ENCODE measurements at regions not wholly inside any gene's neighbourhood (a gene's known extent, or its start where the extent isn't known, plus 50 kb on each side); places are given as distances from the start of the nearest gene placed in this dataset.

DNA sequence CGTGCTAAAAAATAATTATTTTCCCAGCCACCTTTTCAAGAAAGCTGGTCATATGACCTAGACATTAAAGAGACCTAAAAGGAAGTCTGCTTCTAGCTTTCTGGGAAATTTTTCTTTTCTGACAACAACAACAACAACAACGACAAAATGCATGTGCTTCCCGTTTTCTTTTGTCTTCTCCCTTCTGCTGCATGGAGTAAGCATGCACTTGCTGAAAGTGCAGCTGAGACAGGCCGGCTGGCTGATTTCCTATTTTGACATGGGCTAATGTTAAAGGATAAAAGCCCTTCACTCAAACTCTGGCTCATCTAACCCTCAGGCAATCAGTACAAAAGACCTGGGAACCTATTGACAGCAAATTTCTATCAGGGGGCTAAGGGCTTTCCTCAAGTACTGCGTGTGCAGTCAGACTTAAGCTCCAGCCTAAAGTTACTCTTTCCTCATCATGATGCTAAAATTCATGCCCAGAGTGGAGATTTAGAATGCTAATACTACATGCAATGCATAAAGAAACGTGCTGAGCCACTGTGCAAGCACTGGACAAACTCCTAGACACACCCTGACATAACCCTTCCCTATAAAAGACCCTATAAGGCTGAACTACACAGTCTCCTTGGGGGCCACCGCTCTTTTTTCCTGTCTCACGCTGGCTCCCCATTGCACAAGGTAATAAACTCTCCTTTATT, 811.1 kb downstream of the UQCRFS1 start:
- no peak overlapping the region for H3K27ac ChIP-seq (ENCODE audit: low read depth, low read length)
- H3K4me3 ChIP-seq (ENCODE audit: low read length in 3 of 3): no peak overlapping the region
- no peaks in the 10 kb centered on the region for H3K36me3 ChIP-seq (ENCODE audit: control insufficient read depth in 3 of 3, insufficient read depth in 3 of 3, low read length in 3 of 3)
- no peak overlapping the region for H3K9ac ChIP-seq (ENCODE audit: low read depth in 1 of 3, low read length in 3 of 3)
- H3K27me3 ChIP-seq (ENCODE audit: control insufficient read depth in 3 of 3, insufficient read depth in 3 of 3, low read length in 3 of 3): peaks cover 14 to 23% (median 15%) of the 10 kb centered on the region in 3 donors
- H3K4me1 ChIP-seq (ENCODE audit: control insufficient read depth in 3 of 3, insufficient read depth in 3 of 3, low read length in 3 of 3): peaks cover 0 to 4% (median 3%) of the 10 kb centered on the region in 3 donors
- H3K9me3 ChIP-seq (ENCODE audit: control insufficient read depth in 3 of 3, low read length in 3 of 3): peaks cover 0 to 2% (median 0%) of the 10 kb centered on the region in 3 donors

DNA sequence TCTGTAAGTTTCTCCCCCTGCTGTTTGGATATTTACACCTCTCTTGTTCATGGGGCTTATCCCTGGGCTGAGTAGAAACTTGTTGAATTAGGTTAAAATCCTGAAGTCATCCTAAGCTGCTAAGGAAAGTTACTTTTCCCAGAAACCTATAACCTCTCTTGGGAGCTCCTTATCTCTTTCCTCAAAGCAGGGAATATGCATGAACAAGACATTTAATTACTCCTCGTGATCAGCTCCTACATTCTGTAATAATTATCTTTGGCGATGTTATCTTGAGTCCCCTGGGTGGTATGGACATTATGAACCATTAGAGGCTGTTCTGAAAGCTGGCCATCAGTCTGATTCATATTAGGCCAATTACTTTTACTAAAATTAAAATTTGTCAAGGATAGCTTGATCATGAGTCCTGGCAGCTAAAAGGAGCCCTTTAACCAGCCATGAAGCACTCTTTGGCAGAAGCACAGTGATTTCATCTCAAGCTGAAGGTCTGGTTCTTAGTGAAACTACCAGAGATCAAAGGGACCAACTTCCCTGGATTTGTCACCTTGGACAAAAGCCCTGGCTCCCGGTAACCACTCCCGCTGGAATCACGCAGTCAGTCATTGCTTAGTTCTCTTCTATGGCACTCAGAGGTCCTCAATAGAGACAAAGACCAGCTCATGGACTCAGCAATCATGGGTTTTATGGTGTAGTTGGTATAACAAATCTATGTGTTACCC, 811.8 kb downstream of the UQCRFS1 start:
- H3K27me3 ChIP-seq (ENCODE audit: control insufficient read depth in 3 of 3, insufficient read depth in 3 of 3, low read length in 3 of 3): peaks cover 14 to 28% (median 15%) of the 10 kb centered on the region in 3 donors
- peaks cover 0 to 4% (median 3%) of the 10 kb centered on the region in 3 donors for H3K4me1 ChIP-seq (ENCODE audit: control insufficient read depth in 3 of 3, insufficient read depth in 3 of 3, low read length in 3 of 3)
- no peaks in the 10 kb centered on the region for H3K36me3 ChIP-seq (ENCODE audit: control insufficient read depth in 3 of 3, insufficient read depth in 3 of 3, low read length in 3 of 3)
- H3K9ac ChIP-seq (ENCODE audit: low read depth in 1 of 3, low read length in 3 of 3): no peak overlapping the region
- H3K27ac ChIP-seq (ENCODE audit: low read depth, low read length): no peak overlapping the region
- no peak overlapping the region for H3K4me3 ChIP-seq (ENCODE audit: low read length in 3 of 3)
- peaks cover 0 to 2% (median 0%) of the 10 kb centered on the region in 3 donors for H3K9me3 ChIP-seq (ENCODE audit: control insufficient read depth in 3 of 3, low read length in 3 of 3)

DNA sequence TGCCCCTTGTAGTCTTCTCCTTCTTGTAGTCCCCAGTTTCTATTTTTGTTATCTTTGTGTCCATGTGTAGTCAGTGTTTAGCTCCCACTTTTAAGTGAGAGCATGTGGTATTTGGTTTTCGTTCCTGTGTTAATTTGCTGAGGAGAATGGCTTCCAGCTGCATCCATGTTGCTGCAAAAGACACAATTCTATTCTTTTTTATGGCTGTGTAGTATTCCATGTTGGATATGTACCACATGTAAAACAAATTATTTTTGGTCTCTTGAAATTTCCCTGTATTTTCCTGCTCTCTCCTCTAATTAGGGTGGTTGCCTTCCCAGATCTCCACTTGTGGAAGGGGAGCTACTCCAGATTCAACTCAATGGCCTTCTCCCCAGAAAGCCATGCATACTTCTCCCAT, 813.8 kb downstream of the UQCRFS1 start:
- Histone ChIP-seq H3K9ac (ENCODE audit: low read depth in 1 of 3, low read length in 3 of 3) (no peak overlapping the region), H3K36me3 (ENCODE audit: control insufficient read depth in 3 of 3, insufficient read depth in 3 of 3, low read length in 3 of 3) (no peaks in the 10 kb centered on the region), H3K27ac (ENCODE audit: low read depth, low read length) (no peak overlapping the region), H3K9me3 (ENCODE audit: control insufficient read depth in 3 of 3, low read length in 3 of 3) (peaks cover 0 to 2% (median 0%) of the 10 kb centered on the region in 3 donors), H3K27me3 (ENCODE audit: control insufficient read depth in 3 of 3, insufficient read depth in 3 of 3, low read length in 3 of 3) (peaks cover 8 to 20% (median 9%) of the 10 kb centered on the region in 3 donors), H3K4me1 (ENCODE audit: control insufficient read depth in 3 of 3, insufficient read depth in 3 of 3, low read length in 3 of 3) (peaks cover 0 to 3% (median 0%) of the 10 kb centered on the region in 3 donors), H3K4me3 (ENCODE audit: low read length in 3 of 3) (no peak overlapping the region)

DNA sequence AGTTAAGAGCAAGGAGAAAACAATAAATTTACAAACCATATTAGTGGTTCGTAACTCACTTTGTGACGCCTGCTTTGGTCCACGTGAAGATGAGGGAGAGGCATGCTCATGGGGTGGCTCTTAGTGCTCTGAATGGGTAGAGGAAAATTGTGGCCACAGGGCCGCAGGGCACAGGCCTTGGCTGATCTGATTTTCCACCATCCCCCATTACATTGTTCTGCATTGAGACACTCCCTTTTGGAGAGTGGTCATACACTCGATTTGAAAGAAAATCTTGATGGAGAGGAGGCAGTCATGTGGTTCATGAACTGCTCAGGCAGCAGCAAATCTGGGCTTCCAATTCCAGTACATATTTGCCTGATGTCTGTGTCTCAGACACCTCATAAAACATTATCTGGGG, 815.2 kb downstream of the UQCRFS1 start:
- H3K36me3 ChIP-seq (ENCODE audit: control insufficient read depth in 3 of 3, insufficient read depth in 3 of 3, low read length in 3 of 3): no peaks in the 10 kb centered on the region
- H3K9me3 ChIP-seq (ENCODE audit: control insufficient read depth in 3 of 3, low read length in 3 of 3): peaks cover 0 to 2% (median 0%) of the 10 kb centered on the region in 3 donors
- H3K27ac ChIP-seq (ENCODE audit: low read depth, low read length): no peak overlapping the region
- H3K27me3 ChIP-seq (ENCODE audit: control insufficient read depth in 3 of 3, insufficient read depth in 3 of 3, low read length in 3 of 3): peaks cover 0 to 11% (median 0%) of the 10 kb centered on the region in 3 donors
- H3K4me3 ChIP-seq (ENCODE audit: low read length in 3 of 3): no peak overlapping the region
- peaks cover 0 to 3% (median 0%) of the 10 kb centered on the region in 3 donors for H3K4me1 ChIP-seq (ENCODE audit: control insufficient read depth in 3 of 3, insufficient read depth in 3 of 3, low read length in 3 of 3)
- no peak overlapping the region for H3K9ac ChIP-seq (ENCODE audit: low read depth in 1 of 3, low read length in 3 of 3)

DNA sequence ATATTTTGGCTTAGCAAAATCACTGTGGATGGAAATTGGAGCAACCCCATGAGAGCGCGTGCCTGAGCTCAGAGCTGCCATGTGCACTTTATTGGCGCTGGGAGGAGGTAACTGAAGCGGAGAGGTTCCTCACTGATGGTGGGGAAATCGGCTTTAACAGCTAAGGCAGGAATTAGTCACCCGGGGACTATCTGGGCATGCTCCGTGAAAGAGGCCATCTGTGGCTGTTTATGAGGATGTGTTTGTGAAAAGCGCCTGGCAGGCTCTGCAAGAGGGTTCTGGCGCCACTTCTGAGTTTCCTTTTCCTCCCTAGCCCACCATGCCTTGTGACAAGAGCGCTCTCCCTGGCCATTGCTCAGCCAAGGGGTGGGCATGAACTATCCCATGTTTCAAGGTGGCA, 815.6 kb downstream of the UQCRFS1 start:
- Histone ChIP-seq H3K9ac (ENCODE audit: low read depth in 1 of 3, low read length in 3 of 3) (no peak overlapping the region), H3K27ac (ENCODE audit: low read depth, low read length) (no peak overlapping the region), H3K27me3 (ENCODE audit: control insufficient read depth in 3 of 3, insufficient read depth in 3 of 3, low read length in 3 of 3) (peaks cover 0 to 11% (median 0%) of the 10 kb centered on the region in 3 donors), H3K4me1 (ENCODE audit: control insufficient read depth in 3 of 3, insufficient read depth in 3 of 3, low read length in 3 of 3) (peaks cover 0 to 3% (median 0%) of the 10 kb centered on the region in 3 donors), H3K9me3 (ENCODE audit: control insufficient read depth in 3 of 3, low read length in 3 of 3) (peaks cover 0 to 2% (median 0%) of the 10 kb centered on the region in 3 donors), H3K4me3 (ENCODE audit: low read length in 3 of 3) (no peak overlapping the region), H3K36me3 (ENCODE audit: control insufficient read depth in 3 of 3, insufficient read depth in 3 of 3, low read length in 3 of 3) (no peaks in the 10 kb centered on the region)

DNA sequence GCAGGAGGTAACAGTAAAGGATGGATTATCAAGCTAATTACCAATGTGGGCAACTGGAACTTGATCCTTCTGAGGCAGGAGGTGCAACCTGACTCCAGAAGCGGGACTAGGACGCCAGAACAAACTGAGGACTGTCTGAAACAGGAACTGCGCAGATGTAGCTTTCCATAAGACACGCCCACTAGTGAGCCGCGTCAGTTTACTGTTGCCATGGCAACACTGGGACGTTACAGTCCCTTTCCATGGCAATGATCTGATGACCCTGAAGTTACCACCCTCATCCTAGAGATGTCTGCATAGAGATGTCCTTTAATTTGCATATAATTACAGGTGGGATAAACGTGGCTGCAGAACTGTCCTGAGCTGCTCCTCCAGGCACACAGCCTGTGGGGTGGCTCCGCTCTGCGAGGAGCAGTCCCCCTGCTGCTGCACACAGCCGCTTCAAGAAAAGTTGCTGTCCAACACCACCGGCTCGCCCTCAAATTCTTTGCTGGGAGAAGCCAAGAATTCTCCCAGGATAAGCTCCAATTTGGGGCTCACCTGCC, 816.6 kb downstream of the UQCRFS1 start:
- Histone ChIP-seq H3K9me3 (ENCODE audit: control insufficient read depth in 3 of 3, low read length in 3 of 3) (peaks cover 0 to 2% (median 0%) of the 10 kb centered on the region in 3 donors), H3K9ac (ENCODE audit: low read depth in 1 of 3, low read length in 3 of 3) (no peak overlapping the region), H3K4me3 (ENCODE audit: low read length in 3 of 3) (no peak overlapping the region), H3K4me1 (ENCODE audit: control insufficient read depth in 3 of 3, insufficient read depth in 3 of 3, low read length in 3 of 3) (peaks cover 0 to 1% (median 0%) of the 10 kb centered on the region in 3 donors), H3K27me3 (ENCODE audit: control insufficient read depth in 3 of 3, insufficient read depth in 3 of 3, low read length in 3 of 3) (peaks cover 0 to 11% (median 0%) of the 10 kb centered on the region in 3 donors), H3K27ac (ENCODE audit: low read depth, low read length) (no peak overlapping the region), H3K36me3 (ENCODE audit: control insufficient read depth in 3 of 3, insufficient read depth in 3 of 3, low read length in 3 of 3) (no peaks in the 10 kb centered on the region)

DNA sequence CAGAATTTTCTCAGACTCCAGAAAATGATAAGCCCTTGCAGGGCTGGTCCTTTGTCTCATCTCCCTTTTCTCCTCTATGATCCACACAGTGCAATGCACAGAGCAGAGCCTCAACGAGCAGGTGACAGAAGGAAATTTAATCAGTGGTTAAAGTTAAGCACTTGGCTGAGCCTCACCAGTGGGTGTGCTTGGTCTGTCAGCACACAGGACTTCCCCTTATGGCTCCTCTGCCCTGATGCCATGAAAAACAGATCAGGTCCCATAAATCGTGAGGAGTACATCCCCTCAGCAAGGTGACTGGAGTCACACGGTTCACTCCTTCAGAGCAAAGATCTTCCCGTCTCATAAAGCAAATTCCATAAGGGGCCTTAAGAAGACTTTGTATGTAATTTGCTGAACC, 818.2 kb downstream of the UQCRFS1 start:
- peaks cover 0 to 2% (median 0%) of the 10 kb centered on the region in 3 donors for H3K9me3 ChIP-seq (ENCODE audit: control insufficient read depth in 3 of 3, low read length in 3 of 3)
- H3K9ac ChIP-seq (ENCODE audit: low read depth in 1 of 3, low read length in 3 of 3): no peak overlapping the region
- H3K27ac ChIP-seq (ENCODE audit: low read depth, low read length): no peak overlapping the region
- no peaks in the 10 kb centered on the region for H3K36me3 ChIP-seq (ENCODE audit: control insufficient read depth in 3 of 3, insufficient read depth in 3 of 3, low read length in 3 of 3)
- no peaks in the 10 kb centered on the region for H3K4me1 ChIP-seq (ENCODE audit: control insufficient read depth in 3 of 3, insufficient read depth in 3 of 3, low read length in 3 of 3)
- H3K4me3 ChIP-seq (ENCODE audit: low read length in 3 of 3): no peak overlapping the region
- H3K27me3 ChIP-seq (ENCODE audit: control insufficient read depth in 3 of 3, insufficient read depth in 3 of 3, low read length in 3 of 3): peaks cover 0 to 5% (median 0%) of the 10 kb centered on the region in 3 donors

DNA sequence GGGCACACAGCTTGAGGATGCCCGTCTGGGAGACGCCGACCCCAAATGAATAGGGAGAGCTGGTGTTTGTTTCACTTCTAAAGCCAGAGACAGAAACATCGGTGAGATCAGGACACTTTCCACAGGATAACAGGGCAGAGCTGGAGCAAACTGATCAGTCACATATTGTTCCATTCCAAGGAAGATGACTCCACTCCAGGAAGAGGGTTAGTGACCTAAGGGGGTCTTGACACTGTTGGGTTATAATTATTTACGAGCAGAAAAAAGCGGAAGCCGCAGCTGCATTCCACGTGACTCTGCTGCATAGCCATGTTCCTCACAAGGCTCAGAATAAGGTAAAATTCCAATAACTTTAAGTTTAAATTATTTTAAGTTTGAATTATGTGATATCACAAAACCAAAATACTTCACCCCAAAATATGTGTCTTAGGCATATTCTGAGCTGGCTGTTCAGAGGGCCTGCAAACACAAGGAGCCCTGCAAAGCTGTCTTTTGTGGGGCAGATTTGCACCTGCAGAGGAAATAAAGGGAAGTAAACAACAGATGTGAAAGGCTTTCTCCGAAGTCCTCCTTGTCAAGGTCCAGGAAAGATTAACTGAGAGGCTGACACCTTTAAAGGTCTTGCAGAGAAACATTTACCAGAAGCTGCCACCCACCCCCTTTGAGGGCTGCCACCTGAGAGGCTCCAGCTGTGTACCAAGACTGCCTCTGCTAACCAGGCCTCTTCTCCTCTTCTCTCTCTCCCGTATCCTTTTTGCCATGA, 819.2 kb downstream of the UQCRFS1 start:
- no peaks in the 10 kb centered on the region for H3K36me3 ChIP-seq (ENCODE audit: control insufficient read depth in 3 of 3, insufficient read depth in 3 of 3, low read length in 3 of 3)
- no peak overlapping the region for H3K27ac ChIP-seq (ENCODE audit: low read depth, low read length)
- H3K9me3 ChIP-seq (ENCODE audit: control insufficient read depth in 3 of 3, low read length in 3 of 3): peaks cover 0 to 2% (median 0%) of the 10 kb centered on the region in 3 donors
- no peak overlapping the region for H3K9ac ChIP-seq (ENCODE audit: low read depth in 1 of 3, low read length in 3 of 3)
- no peak overlapping the region for H3K4me3 ChIP-seq (ENCODE audit: low read length in 3 of 3)
- H3K27me3 ChIP-seq (ENCODE audit: control insufficient read depth in 3 of 3, insufficient read depth in 3 of 3, low read length in 3 of 3): peaks cover 0 to 5% (median 0%) of the 10 kb centered on the region in 3 donors
- H3K4me1 ChIP-seq (ENCODE audit: control insufficient read depth in 3 of 3, insufficient read depth in 3 of 3, low read length in 3 of 3): no peaks in the 10 kb centered on the region

DNA sequence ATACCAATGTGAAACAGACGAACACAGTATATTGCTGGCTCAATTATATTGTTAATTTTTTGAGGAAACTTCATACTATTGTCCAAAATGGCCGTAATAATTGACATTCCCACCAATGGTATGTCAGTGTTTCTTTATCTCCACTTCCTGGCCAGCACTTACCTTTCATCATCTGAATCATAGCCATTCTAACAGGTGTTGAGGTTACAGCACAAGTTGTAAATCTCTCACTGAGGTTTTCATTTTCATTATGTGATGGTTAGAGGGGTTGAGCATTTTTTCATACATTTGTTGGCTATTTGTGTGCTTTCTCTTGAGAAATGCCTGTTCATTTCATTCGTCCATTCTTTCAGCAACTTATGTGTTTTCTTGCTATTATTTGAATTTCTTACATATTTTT, 824.0 kb downstream of the UQCRFS1 start:
- Histone ChIP-seq H3K4me1 (ENCODE audit: control insufficient read depth in 3 of 3, insufficient read depth in 3 of 3, low read length in 3 of 3) (no peaks in the 10 kb centered on the region), H3K9me3 (ENCODE audit: control insufficient read depth in 3 of 3, low read length in 3 of 3) (no peaks in the 10 kb centered on the region), H3K36me3 (ENCODE audit: control insufficient read depth in 3 of 3, insufficient read depth in 3 of 3, low read length in 3 of 3) (no peaks in the 10 kb centered on the region), H3K9ac (ENCODE audit: low read depth in 1 of 3, low read length in 3 of 3) (no peak overlapping the region), H3K4me3 (ENCODE audit: low read length in 3 of 3) (no peak overlapping the region), H3K27ac (ENCODE audit: low read depth, low read length) (no peak overlapping the region), H3K27me3 (ENCODE audit: control insufficient read depth in 3 of 3, insufficient read depth in 3 of 3, low read length in 3 of 3) (no peaks in the 10 kb centered on the region)
